Esophagus squamous epithelium (tissue), 4 donors: ENCODE measurements at regions not wholly inside any gene's neighbourhood (a gene's known extent, or its start where the extent isn't known, plus 50 kb on each side); places are given as distances from the start of the nearest gene placed in this dataset.

Experiments
- CTCF ChIP-seq, 6 experiments: fragments of 450-650 bp in 4 of 6; fragments of 200-600 bp in 2 of 6; sonication (generic) in 2 of 6; IDR thresholded peaks; one replicate each; pipeline ENCODE4 v1.5.1; 2016 to 2019; ENCODE audit warnings: antibody characterized with exemption in 6 of 6, mild to moderate bottlenecking in 4 of 6, moderate library complexity in 4 of 6
- POLR2A ChIP-seq, 4 donors: fragments of 450-650 bp; IDR thresholded peaks; one replicate each; pipeline ENCODE4 v1.6.1; 2017; ENCODE audit warnings: antibody characterized with exemption in 4 of 4, mild to moderate bottlenecking in 4 of 4, moderate library complexity in 3 of 4

- TF ChIP-seq CTCF (IDR thresholded peaks at IDR 0.05) (no peak), POLR2A (IDR thresholded peaks at IDR 0.05) (no peak)
These were observed 50.4 kb upstream of the SEPTIN5 start for GRCh38 chr22:19663821-19664355.
